ENCODE measurements at regions not wholly inside any gene's neighbourhood (a gene's known extent, or its start where the extent isn't known, plus 50 kb on each side); places are given as distances from the start of the nearest gene placed in this dataset.

DNA sequence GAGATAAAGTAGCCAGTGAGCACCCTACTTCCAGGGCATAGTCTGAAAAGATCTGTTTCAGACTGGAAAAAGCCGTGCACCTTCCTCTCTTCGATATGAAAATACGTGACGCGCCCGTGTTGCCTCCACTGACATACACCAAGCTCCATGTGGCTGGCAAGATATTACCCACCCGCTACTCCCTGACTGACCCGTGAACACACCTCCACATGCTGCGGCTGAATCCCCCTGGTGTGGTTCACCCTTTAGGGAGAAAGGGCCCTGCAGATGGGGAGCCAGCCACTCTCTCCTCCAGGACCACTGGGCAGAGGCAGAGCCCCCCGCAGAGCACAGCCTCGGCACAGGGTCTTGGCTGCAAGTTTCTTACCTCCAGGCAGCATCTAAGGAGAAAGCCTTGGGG is 245.0 kb downstream of the BRD1 start:
- no peak for DNase-seq

DNA sequence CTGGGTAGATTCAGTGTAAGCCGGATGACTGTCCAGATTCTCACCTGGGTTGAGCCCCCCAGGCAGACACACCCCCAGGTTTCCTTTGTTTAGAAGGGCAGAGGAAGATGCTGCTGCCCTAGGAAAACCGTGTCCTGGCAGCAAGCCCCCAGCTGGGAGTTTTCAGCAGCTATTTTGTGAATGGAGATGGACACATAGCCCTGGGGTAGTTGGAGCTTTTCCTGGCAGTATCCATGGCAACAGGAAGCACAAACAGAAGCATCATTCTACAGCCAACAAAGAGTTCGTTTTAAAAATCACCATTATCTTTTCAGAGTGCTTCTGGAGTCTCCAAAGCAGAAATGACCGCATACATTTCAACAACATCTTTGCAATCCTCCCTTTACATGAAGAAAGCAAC is 245.5 kb downstream of the BRD1 start:
- DNase-seq: no peak

DNA sequence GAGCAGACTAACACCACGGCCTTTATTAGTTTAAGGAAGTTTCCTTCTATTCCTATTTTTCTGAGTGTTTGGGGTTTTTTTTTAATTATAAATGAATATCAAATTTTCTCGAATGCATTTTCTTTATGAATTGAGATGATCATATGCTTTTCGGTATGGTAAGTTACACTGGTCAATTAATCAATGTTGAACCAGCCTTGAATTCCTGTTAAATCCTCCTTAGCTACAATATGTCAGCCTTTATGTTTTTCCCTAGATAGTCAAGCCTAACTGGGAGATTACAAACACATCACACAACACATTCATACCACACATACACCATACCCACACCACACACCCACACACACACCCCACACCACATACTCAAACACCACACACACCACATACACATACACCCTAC is 247.6 kb downstream of the BRD1 start:
- no peak for DNase-seq

DNA sequence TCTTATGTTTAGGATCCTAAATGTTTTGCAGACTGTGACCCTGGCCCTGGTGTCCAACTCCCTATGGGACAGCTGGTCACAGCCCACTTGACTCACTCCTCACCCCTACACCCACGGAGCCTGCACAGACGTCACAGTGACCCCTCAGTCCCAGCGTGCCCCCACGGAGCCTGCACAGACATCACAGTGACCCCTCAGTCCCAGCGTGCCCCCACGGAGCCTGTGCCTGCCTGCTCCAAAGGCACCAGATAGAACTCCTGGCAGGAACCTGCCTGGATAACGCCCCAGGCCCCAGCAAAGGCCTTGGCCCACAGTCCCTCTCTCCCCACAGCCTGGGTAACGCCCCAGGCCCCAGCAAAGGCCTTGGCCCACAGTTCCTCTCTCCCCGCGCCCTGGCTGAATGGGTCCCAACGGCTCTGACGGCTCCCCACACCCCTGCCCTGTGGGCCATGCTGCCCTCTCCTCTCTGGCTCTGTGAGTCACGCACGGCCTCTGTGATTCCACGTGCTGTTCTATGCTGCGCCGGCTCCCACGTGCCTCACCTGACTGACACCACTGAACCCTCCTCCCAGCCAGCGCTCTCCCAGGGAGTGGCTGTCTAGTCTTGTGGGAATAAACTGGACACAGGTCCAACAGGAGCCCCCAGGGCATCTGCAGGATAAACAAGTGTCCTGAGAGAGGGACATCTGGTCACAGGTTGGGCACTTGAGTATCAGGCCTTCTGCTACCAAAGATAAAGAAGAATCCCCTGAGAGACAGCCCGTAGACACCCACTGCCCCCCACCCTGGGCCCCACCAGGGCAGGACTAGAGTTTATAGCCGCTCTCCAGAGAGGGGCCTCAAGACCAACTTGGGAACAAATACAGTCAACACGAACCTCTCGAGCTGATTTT is 250.3 kb downstream of the BRD1 start:
- DNase-seq: no peak

DNA sequence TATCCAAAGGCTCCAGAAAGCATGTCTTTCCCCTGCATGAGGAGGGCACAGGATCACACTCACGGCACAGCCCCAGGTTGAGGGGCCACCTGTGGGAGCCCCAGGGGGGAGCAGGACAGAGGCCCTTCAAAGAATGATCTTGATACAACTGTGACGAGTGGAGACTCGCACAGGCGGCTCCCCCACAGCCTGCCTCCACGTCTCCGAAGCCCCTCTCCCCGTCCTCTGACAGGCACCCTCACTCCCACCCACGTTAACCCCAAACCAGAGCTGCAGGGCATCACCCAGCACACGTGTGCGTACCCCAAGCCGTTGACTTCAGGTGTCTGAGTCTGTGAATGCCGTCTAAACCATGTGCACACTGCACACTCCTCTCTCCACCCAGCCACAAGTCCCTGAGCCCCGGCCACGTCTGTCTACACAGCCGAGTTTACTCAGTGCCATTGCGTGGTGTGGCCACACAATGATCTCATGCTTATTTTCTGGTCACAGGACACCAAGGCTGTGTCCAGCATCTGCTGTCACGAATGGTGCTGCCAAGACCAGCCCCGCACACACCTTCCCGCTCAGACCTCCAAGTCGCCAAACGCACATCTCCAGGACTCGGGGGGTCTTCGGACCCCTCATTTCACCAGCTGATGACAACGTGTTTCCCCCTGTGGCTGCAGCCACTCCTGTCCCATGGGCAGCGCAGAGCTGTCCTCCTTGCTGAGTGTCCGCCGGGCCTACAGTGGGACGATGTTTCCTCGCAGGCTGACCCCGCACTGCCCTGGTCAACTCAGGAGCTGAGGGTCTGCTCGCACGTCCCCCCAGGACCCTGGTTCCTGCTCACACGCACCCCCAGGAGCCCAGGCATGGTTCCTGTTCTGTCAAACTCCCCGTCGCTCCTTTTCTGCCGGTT is 251.2 kb downstream of the BRD1 start:
- no peak for DNase-seq

DNA sequence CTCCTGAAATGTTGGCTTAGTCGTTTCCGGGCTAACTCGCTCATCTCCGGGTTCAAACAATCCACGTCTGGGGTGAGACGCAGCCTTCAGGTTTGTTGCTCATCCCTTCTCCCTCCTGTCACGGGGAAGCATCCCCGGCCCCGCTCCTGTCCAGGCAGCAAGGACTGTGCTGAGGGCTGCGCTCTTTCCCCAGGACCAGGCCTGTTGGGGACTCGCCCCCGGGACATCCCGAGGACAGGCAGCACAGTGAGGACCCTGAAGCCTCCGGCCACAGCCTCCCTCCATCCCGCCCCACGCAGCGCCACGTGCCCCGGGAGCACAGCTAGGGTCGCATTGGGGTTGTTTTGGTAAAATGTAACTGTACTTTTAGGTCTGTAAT is 252.0 kb downstream of the BRD1 start:
- DNase-seq: no peak

DNA sequence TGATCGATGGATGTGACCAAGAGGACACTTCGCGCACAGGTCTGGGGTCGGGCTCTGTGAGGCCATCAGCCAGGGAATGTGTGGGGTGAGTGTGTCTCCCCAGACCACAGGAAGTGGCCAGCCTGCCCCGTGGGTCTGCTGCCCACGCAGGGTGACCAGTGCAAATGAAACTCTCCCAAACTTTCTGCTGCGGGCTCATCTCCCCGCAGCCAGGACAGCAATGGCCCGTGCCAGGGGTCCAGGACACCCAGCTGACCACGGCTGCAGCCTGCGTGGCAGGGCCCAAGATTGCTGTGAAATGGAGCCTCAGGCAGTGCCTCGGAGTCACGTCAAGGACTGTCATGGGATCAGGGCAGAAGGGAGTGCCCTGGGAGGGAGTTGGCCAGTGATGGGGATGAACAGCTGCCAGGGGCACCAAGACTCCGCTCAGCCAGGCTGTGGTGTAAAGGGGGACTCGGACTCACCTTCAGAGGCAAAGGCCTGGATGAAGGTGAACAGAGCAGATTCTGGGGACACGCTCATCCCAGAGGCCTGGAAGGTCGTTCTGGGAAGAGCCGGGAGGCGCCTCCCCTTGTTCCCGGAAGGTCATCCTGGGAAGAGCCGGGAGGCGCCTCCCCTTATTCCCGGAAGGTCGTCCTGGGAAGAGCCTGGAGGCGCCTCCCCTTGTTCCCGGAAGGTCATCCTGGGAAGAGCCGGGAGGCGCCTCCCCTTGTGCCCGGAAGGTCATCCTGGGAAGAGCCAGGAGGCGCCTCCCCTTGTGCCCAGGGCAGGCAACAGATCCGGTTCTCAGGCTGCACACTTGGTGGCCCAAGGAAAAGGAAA is 252.6 kb downstream of the BRD1 start:
- DNase-seq: no peak

DNA sequence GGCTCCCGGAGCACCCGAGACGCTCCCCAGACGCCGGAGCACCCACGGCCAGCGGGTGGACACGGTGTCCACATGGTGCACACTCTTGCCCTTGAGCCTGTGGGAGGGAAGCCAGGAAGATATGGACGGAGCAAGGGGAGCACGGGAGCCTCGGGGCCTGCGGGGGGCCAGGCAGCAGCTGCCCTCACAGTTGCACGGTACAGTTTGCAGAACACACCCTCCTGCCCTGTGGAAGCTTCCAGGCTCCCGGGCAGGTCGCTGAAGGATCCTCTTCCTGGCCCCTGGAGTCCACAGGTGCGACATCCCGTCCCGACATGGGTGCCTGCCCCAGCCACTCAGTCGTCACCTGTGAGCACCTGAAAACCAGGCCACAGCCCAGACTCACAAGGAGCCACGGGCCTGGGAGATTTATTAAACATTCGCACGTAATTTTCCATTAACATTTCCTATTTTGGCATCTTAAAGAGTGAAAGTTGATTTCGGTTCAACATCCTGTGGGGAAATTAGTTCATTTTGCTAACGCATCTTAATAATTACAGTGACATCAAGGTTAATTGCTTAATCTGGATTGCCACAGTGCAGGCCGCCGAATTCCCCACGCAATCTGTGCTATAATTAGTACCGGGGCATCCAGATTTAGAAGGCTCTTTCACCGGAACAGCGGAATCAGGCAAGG is 253.3 kb downstream of the BRD1 start:
- DNase-seq: no peak

DNA sequence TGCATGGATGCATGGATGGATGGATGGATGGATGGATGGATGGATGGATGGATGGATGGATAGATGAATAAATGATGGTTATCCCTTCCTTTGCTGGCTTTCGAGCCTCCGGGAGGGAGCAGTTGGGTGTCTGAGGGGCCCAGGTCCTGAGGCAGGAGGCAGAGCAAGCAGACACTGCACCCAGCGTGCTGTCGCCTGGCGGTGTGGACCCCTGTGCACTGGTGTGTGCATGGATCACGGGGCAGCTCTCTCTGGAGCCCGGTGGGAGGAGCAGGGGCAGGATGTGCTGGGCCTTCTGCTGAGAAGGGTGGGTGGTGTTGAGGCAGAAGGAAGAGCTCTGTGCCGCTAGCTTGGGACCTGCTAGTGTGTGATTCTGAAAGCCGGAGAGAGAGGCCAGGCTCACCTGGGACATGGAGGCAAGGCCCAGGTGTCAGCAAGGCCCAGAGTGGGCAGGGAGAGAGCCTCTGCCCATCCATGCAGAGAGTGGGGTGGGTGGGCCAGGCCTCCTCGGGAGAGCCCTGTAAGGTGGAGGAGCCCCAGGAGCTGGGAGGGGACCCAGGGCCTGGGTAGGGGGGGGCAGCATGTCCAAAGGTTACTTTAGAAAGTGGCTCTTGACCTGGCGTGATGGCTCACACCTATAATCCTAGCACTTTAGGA is 254.4 kb downstream of the BRD1 start:
- no peak for DNase-seq

DNA sequence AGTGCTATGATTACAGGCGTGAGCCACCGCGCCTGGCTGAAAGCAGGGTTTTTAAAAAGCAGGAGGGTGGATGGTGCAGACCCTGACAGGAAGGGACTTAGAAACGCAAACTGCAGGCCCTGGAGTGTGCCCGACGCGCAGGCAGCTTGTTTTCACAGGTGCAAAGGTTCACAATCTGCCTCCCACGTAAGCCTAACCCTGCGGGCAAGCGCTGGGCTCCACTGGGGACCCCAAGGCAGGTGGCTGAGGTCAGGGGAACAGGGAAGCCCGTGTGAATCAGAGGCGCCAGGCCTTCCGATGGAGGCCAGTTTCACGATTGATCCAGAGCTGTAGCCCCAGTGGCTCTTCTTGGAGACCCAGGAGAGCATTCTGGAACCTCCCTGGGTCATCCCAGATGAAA is 256.3 kb downstream of the BRD1 start:
- DNase-seq: no peak

DNA sequence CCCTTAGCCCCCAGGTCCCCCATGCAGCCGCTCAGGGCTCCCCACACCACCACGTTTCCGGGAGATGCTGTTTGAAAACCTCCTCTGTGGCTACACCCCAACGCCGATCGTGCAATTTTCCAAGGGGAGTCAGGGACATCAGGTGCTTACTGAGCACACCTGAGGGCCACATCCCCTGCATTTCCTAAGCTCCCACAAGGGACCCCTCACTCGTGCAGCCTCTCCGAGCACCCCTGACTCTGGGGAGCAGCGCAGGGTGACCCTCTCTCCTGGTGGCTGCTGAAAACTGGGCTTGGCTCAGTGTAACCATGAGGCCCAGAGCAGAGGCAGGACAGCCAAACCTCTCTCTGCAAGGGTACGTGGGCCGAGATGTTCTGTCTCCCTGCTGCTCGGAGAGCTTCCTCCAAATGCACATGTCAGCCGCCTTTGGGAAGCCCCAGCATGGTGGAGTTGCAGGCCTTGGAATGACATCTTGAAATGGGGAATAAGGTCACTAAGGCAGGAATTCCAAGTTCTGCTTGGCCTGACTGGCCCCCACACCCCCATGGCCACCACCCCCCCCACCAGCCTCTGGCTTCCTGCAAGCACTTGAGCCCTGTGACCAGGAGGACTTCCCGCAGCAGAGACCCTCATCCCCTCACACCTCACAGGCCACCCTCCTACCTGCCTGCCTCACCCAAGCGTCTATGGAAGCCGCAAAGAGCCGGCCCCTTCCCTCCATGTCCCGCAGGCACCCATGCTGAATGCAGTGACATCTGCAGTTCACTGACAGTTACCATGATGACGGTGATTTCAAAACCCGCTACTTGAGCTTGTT is 257.4 kb downstream of the BRD1 start:
- DNase-seq: no peak

DNA sequence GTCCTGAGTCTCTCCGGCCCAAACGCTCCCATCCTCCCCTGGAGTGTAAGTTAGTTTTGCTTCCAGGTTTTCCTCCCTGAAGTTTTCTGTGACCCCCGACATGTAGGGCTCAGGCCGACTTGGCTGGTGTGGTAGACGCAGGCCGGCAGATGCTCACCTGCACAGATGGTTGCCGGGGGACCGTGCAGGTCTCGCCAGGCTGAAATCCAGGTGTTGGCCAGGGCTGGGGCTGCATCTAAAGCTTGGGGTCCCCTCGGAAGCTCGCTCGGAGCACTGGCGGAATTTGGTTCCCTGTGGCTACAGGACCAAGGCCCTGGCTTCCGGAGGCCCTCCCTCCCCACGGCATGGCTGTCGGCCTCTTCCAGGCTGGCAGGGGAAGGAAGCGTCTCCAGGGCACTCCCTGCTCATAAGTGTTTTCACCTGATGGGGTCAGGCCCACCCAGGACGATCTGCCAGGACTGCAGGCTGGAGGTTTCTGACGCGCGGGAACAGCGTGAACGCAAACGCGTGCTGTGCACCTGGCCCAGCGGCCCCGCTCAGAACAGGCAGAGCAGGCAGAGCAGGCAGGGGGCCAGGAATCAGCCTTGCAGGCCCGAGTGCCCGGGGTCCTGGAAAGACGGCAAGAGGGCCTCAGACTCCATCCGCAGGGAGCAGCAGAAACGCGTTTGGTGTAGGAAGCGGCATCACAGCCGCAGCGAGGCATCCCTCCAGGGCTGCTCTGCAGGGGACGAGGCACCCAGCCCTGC is 258.2 kb downstream of the BRD1 start:
- no peak for DNase-seq

DNA sequence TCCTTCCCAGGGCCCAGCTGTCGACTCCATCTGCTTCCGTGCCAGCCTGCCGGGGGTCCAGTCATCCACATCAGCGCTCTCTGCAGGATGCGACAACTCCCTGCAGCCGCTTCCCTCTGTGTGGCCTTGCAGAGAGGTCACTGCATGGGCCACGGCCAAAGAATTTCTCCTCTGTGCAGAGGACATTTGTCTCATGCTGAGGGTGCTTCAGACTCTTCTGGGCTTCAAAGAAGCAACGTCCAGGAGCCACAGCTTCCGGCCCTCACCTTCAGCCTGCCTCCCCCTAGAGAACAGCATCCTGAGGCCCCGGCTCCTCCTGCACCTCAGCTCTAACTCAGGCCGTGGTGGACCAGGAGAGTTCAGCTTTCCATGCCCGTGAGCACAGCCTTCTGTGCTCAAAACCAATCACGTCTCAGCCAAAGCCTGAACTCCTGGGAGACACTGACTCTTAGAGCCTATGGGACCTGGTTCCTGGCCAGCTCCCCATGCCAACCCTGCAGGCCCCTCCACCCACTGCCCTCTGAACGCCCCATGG is 258.9 kb downstream of the BRD1 start:
- no peak for DNase-seq

DNA sequence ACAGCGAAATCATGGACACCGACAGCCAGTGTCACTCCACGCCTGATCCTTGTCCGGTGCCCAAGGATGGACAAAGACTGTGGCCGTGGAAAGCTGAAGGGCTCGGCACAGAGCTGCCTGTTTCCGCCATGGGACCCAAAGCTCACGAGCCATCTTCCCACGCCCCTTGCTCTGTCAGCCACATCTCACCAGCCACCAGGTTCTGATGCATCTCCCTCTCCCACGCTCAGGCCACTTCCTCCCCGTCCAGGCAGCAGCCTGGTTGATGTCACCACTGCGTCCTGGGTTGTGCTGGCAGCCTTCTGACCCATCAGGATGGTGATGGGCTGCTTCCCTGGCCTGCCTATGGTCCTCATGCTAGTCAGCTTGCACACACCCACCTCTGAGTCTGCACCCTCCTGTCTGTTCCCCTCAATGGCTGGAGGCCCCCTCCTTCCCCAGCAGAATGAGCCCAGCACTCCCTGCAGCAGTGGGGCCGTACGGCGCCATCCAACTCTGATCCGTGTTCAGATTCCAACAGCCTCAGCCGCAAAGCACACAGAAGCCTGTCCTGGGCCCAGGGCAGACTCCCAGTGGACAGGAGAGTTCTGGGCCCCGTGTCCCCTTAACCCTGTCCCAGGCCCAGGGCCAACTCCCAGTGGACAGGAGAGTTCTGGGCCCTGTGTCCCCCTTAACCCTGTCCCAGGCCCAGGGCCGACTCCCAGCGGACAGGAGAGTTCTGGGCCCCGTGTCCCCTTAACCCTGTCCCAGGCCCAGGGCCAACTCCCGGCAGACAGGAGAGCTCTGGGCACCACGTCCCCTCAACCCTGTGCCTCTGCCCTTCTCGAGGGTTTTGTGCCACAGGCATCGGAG is 259.5 kb downstream of the BRD1 start:
- DNase-seq: no peak

DNA sequence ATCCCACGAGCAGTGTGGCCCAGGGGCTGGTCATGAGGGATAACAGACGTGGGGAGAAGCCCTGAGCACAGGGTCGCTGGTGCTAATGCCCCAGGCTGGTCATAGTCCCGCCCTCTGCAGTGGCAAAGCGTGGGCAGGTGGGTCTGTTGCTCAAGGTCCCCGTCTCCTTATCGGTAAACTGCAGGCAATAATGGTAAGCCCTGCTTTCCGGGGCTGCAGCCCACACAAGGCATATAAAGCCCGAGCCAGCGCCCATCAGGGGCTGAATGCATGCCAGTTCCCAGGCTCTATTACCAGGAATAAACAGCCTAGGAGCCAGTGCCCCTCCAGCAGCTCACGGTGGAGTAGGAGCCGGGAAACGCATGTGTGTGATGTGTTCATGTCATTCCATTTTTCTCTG is 261.0 kb downstream of the BRD1 start:
- no peak for DNase-seq

DNA sequence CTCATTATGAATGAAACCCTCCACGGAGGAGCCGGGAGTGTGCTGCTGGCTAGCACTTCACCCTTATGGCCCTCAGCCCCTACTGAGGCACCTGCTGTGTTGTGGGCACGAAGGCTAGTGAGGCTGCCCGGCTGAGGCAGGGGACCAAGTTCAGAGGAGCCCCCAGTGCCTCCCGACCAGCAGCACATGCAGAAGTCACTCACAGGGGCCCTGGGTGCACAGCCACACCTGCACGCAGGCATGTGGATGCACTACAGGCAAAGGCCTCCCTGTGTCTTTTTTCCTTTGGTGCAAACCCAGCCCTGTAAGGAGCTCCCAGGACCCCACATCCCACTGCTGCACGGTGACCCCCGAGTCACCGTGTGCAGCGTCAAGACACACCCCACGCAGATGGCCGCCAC is 261.5 kb downstream of the BRD1 start:
- DNase-seq: no peak

DNA sequence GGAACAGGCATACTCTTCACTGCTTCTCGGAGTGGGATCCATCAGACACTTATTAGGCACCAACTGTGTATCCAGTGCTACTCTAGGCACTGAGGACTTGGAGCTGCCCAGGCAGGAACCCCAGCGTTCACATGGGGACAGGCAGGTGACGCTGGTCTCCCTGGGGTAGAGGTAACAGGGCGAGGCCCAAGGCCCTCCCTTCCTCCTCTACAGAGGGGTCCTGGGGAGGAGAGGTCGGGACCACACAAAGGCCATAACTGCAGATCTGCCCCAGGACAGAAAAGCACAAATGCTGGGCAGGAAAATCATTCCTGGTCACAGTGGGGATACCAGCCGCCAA is 262.2 kb downstream of the BRD1 start:
- DNase-seq: no peak

DNA sequence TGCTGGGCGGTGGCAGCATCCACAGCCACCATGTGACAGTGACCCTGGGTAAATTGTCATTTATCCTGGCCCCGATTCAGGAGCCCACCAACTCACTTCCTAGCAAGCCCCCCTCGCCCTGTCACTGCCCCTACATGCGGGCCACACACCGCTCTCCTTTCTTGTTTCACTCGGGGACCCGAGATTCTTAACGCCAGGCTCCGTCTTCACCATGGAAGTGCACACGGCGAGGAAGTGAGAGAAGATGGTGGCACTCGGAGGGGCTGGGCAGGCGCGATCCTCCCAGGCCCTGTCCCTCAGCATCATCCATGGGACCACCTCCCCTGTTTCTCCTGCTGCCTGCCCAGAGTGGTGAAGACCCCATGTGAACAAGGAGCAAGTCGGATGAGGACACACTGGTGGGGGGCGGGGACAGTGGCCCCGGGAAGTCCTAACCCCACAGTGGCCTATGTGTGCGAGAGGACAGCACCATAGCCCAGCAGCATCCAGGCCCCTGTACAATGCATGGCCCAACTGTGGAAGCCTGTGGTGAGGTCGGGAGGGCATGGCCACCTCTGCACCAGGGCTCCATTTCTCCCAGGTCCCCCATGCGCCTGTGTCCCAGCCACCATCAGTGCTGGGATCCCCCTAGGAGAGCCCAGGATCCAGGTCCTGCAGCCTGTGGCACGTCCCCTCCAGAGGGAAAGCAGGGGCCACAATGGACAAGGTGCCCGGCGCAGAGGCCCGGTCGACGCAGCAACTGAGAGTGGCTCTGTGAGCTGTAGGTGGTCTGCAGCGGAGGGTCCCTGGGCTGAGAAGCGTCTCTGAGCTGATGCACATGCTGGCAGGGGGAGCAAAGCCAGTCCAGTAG is 262.8 kb downstream of the BRD1 start:
- DNase-seq: no peak
